ENCODE measurements at regions not wholly inside any gene's neighbourhood (a gene's known extent, or its start where the extent isn't known, plus 50 kb on each side); places are given as distances from the start of the nearest gene placed in this dataset.

GRCh38 chr1:29695803-29696202 is 459.5 kb downstream of the PTPRU start:
- TF ChIP-seq TAF1 (IDR thresholded peaks at IDR 0.05; ENCODE audit: borderline replicate concordance, insufficient read depth, low read length) = no peak
- TF ChIP-seq REST (IDR thresholded peaks at IDR 0.05; ENCODE audit: insufficient read depth in 1 of 2, low read depth in 2 of 2, low read length in 2 of 2) = no peak
- no peak for TF ChIP-seq POLR2AphosphoS5 (IDR thresholded peaks at IDR 0.05; ENCODE audit: low read depth, low read length)

All from PFSK-1 (cell line).